Endodermal cell (in vitro differentiated cells): ENCODE measurements at regions not wholly inside any gene's neighbourhood (a gene's known extent, or its start where the extent isn't known, plus 50 kb on each side); places are given as distances from the start of the nearest gene placed in this dataset.

Experiments used
- DNase-seq: peaks from one replicate; pipeline ENCODE4 v3.0.0-alpha.2; 2017
- H3K27ac ChIP-seq: 2 replicates; pipeline ENCODE4 v1.5.1; 2013; ENCODE audit warnings: mild to moderate bottlenecking, low read depth, low read length, moderate library complexity
- H3K27me3 ChIP-seq: 2 replicates; pipeline ENCODE4 v1.6.1; 2013; ENCODE audit warnings: mild to moderate bottlenecking, low read length, moderate library complexity; ENCODE audit not compliant: insufficient read depth, control insufficient read depth, poor library complexity, severe bottlenecking
- H3K36me3 ChIP-seq: 2 replicates; pipeline ENCODE4 v1.7.0; 2013; ENCODE audit warnings: mild to moderate bottlenecking, low read length, moderate library complexity; ENCODE audit not compliant: control insufficient read depth, insufficient read depth
- H3K4me1 ChIP-seq: one replicate; pipeline ENCODE4 v1.7.0; 2013; ENCODE audit warnings: low read length; ENCODE audit not compliant: control insufficient read depth, insufficient read depth
- H3K4me3 ChIP-seq: 2 replicates; pipeline ENCODE4 v1.5.1; 2013; ENCODE audit warnings: mild to moderate bottlenecking, low read length, moderate library complexity
- H3K9ac ChIP-seq: 2 replicates; pipeline ENCODE4 v1.6.1; 2013; ENCODE audit warnings: mild to moderate bottlenecking, low read length, moderate library complexity; ENCODE audit not compliant: poor library complexity, severe bottlenecking; ENCODE audit errors: extremely low read depth
- H3K9me3 ChIP-seq: 2 replicates; pipeline ENCODE4 v1.6.1; 2013; ENCODE audit warnings: mild to moderate bottlenecking, low read length, moderate library complexity; ENCODE audit not compliant: control insufficient read depth
- H3K27ac Mint-ChIP-seq: 2 replicates; pipeline ENCODE4 v1.8.0; 2020; ENCODE audit warnings: mixed read lengths
- H3K27me3 Mint-ChIP-seq: 2 replicates; pipeline ENCODE4 v1.8.0; 2021; ENCODE audit warnings: mild to moderate bottlenecking, mixed read lengths; ENCODE audit not compliant: insufficient read depth
- H3K36me3 Mint-ChIP-seq: 2 replicates; pipeline ENCODE4 v1.8.0; 2020; ENCODE audit warnings: low read depth, mixed read lengths
- H3K4me1 Mint-ChIP-seq: 2 replicates; pipeline ENCODE4 v1.8.0; 2020; ENCODE audit warnings: mixed read lengths
- H3K4me3 Mint-ChIP-seq: 2 replicates; pipeline ENCODE4 v1.8.0; 2020; ENCODE audit warnings: mild to moderate bottlenecking, moderate library complexity, mixed read lengths
- H3K9me3 Mint-ChIP-seq: 2 replicates; pipeline ENCODE4 v1.8.0; 2020; ENCODE audit warnings: mild to moderate bottlenecking, mixed read lengths
- CTCF ChIP-seq: fragments of 200-600 bp; sonication (generic); conservative IDR thresholded peaks from 2 replicates; pipeline ENCODE4 v1.5.0; 2021; ENCODE audit warnings: antibody characterized with exemption, mild to moderate bottlenecking
- WGBS, 2 experiments: methylation state at CpG; one replicate each; pipeline versions ENCODE4 v1.1.5 to v1.1.7; 2013; ENCODE audit warnings: missing lambda C conversion rate in 2 of 2, mixed read lengths in 1 of 2; ENCODE audit not compliant: insufficient coverage in 1 of 2, insufficient read length in 1 of 2; 5-methylcytosine and 5-hydroxymethylcytosine counted together

- Histone ChIP-seq H3K4me3 (no peak overlapping the region), H3K4me1 (no peaks in the 10 kb centered on the region), H3K27me3 (no peaks in the 10 kb centered on the region), H3K27ac (no peak overlapping the region), H3K9me3 (peaks cover 2% of the 10 kb centered on the region), H3K36me3 (no peaks in the 10 kb centered on the region), H3K9ac (no peak overlapping the region)
- Mint-ChIP-seq H3K4me3 (no peak overlapping the region), H3K36me3 (no peaks in the 10 kb centered on the region), H3K9me3 (no peaks in the 10 kb centered on the region), H3K27ac (no peak overlapping the region), H3K4me1 (no peaks in the 10 kb centered on the region), H3K27me3 (no peaks in the 10 kb centered on the region)
- TF ChIP-seq CTCF: no peak
- DNase-seq: no peak
- WGBS, 2 experiments: 87 to 90% methylated on average over 2 of the region's 2 CpGs
Measured at GRCh38 chr2:196362973-196363549, 191.7 kb upstream of the STK17B start.

GRCh38 chr2:196365145-196365544 is 193.8 kb upstream of the STK17B start:
- no peaks in the 10 kb centered on the region for H3K27me3 ChIP-seq
- TF ChIP-seq CTCF: no peak
- no peak for DNase-seq
- H3K4me3 ChIP-seq: no peak overlapping the region
- no peak overlapping the region for H3K9ac ChIP-seq
- H3K27ac ChIP-seq: no peak overlapping the region
- H3K9me3 ChIP-seq: peaks cover 11% of the 10 kb centered on the region
- H3K4me1 Mint-ChIP-seq: no peaks in the 10 kb centered on the region
- H3K4me1 ChIP-seq: no peaks in the 10 kb centered on the region
- 91 to 100% methylated on average over 2 to 3 of the region's 3 CpGs for WGBS, 2 experiments
- no peak overlapping the region for H3K4me3 Mint-ChIP-seq
- no peaks in the 10 kb centered on the region for H3K9me3 Mint-ChIP-seq
- H3K36me3 Mint-ChIP-seq: no peaks in the 10 kb centered on the region
- no peaks in the 10 kb centered on the region for H3K36me3 ChIP-seq
- no peaks in the 10 kb centered on the region for H3K27me3 Mint-ChIP-seq
- H3K27ac Mint-ChIP-seq: no peak overlapping the region

GRCh38 chr2:196365923-196366322 is 194.5 kb upstream of the STK17B start:
- no peaks in the 10 kb centered on the region for H3K27me3 ChIP-seq
- peaks cover 11% of the 10 kb centered on the region for H3K9me3 ChIP-seq
- no peaks in the 10 kb centered on the region for H3K4me1 Mint-ChIP-seq
- no peaks in the 10 kb centered on the region for H3K36me3 Mint-ChIP-seq
- H3K9ac ChIP-seq: no peak overlapping the region
- no peaks in the 10 kb centered on the region for H3K9me3 Mint-ChIP-seq
- no peak overlapping the region for H3K4me3 ChIP-seq
- H3K4me3 Mint-ChIP-seq: no peak overlapping the region
- H3K36me3 ChIP-seq: no peaks in the 10 kb centered on the region
- no peaks in the 10 kb centered on the region for H3K27me3 Mint-ChIP-seq
- 83 to 87% methylated on average over 1 of the region's 1 CpG for WGBS, 2 experiments
- no peak overlapping the region for H3K27ac ChIP-seq
- H3K27ac Mint-ChIP-seq: no peak overlapping the region
- DNase-seq: no peak
- no peaks in the 10 kb centered on the region for H3K4me1 ChIP-seq
- no peak for TF ChIP-seq CTCF
